SK-N-SH (cell line): ENCODE measurements at regions not wholly inside any gene's neighbourhood (a gene's known extent, or its start where the extent isn't known, plus 50 kb on each side); places are given as distances from the start of the nearest gene placed in this dataset.

ENCODE experiments used
- CTCF ChIP-seq: fragments of 200-600 bp; sonication (generic); IDR thresholded peaks from 2 replicates; pipeline ENCODE4 v1.6.1; 2017; ENCODE audit warnings: antibody characterized with exemption, mild to moderate bottlenecking, moderate library complexity
- EP300 ChIP-seq, 2 experiments: IDR thresholded peaks; 2 replicates each; pipeline versions ENCODE4 v1.4.0 to v1.6.1; 2012; ENCODE audit warnings: borderline replicate concordance in 1 of 2, low read depth in 1 of 2, low read length in 1 of 2
- FOSL2 ChIP-seq: IDR thresholded peaks from 2 replicates; pipeline ENCODE4 v1.4.0; 2012; ENCODE audit warnings: low read depth, mild to moderate bottlenecking, moderate library complexity, borderline replicate concordance
- GABPA ChIP-seq: IDR thresholded peaks from 2 replicates; pipeline ENCODE4 v1.4.0; 2012; ENCODE audit warnings: low read depth, mild to moderate bottlenecking
- POLR2AphosphoS5 ChIP-seq: IDR thresholded peaks from 2 replicates; pipeline ENCODE4 v1.6.1; 2012; ENCODE audit warnings: low read depth, low read length
- RFX5 ChIP-seq: IDR thresholded peaks from 2 replicates; pipeline ENCODE4 v1.6.1; 2012; ENCODE audit warnings: mild to moderate bottlenecking, improper control_type of control experiment, low read length
- SIN3A ChIP-seq: IDR thresholded peaks from 2 replicates; pipeline ENCODE4 v1.6.1; 2012; ENCODE audit warnings: low read depth, mild to moderate bottlenecking, low read length, moderate library complexity, borderline replicate concordance
- ZBTB33 ChIP-seq: IDR thresholded peaks from 2 replicates; pipeline ENCODE4 v1.4.0; 2012; ENCODE audit warnings: low read depth, borderline replicate concordance

GRCh38 chr5:6190838-6191237 is 187.5 kb downstream of the MED10 start:
- no peak for TF ChIP-seq CTCF
- TF ChIP-seq ZBTB33: no peak
- no peak for TF ChIP-seq RFX5
- no peak for TF ChIP-seq SIN3A
- TF ChIP-seq GABPA: no peak
- no peak for TF ChIP-seq FOSL2
- no peak for TF ChIP-seq POLR2AphosphoS5
- no peak for TF ChIP-seq EP300 (IDR thresholded peaks at IDR 0.05; ENCODE audit: borderline replicate concordance in 1 of 2, low read depth in 1 of 2, low read length in 1 of 2)
